ENCODE measurements at regions not wholly inside any gene's neighbourhood (a gene's known extent, or its start where the extent isn't known, plus 50 kb on each side); places are given as distances from the start of the nearest gene placed in this dataset.

GRCh38 chr3:181808053-181808452 is 96.3 kb downstream of the SOX2 start:
- H3K79me2 ChIP-seq (ENCODE audit: insufficient read depth) = no peaks in the 10 kb centered on the region
- H3K9ac ChIP-seq = no peak overlapping the region
- no peaks in the 10 kb centered on the region for H3K36me3 ChIP-seq (replicated peaks in 1 of 2; ENCODE audit: control insufficient read depth in 1 of 2, insufficient read depth in 2 of 2, low read length in 1 of 2)
- no peaks in the 10 kb centered on the region for H3K9me3 ChIP-seq
- no peak overlapping the region for H3K4me2 ChIP-seq
- H3K9me2 ChIP-seq = no peaks in the 10 kb centered on the region
- no peak overlapping the region for H3K4me3 ChIP-seq (ENCODE audit: low read depth in 2 of 2, low read length in 1 of 2)
- no peak for DNase-seq
- CTCF ChIA-PET = no interaction called here
- no peaks in the 10 kb centered on the region for H3F3A ChIP-seq (replicated peaks; ENCODE audit: insufficient read depth)
- POLR2A ChIA-PET = no interaction called here
- H3K27ac ChIP-seq (ENCODE audit: low read depth in 2 of 2, low read length in 1 of 2) = no peak overlapping the region
- H2AFZ ChIP-seq (ENCODE audit: low read depth) = no peak overlapping the region
- no peaks in the 10 kb centered on the region for H4K20me1 ChIP-seq (ENCODE audit: insufficient read depth)
- TF ChIP-seq CTCF (IDR thresholded peaks at IDR 0.05) = no peak
- TF ChIP-seq NRF1 (IDR thresholded peaks at IDR 0.05; ENCODE audit: low read depth, low read length) = no peak
- TF ChIP-seq POLR2AphosphoS5 (IDR thresholded peaks at IDR 0.05; ENCODE audit: low read depth, low read length) = no peak
- no peak for TF ChIP-seq ZBTB33 (IDR thresholded peaks at IDR 0.05; ENCODE audit: borderline replicate concordance, low read depth)
- no peak for TF ChIP-seq TAF1 (IDR thresholded peaks at IDR 0.05; ENCODE audit: borderline replicate concordance, low read depth, low read length)
- TF ChIP-seq PBX3 (IDR thresholded peaks at IDR 0.05) = no peak
- TF ChIP-seq SMC3 (IDR thresholded peaks at IDR 0.05; ENCODE audit: low read depth, low read length) = no peak
- no peak for TF ChIP-seq SIN3A (IDR thresholded peaks at IDR 0.05; ENCODE audit: borderline replicate concordance, low read depth, low read length)
- TF ChIP-seq GABPA (IDR thresholded peaks at IDR 0.05; ENCODE audit: low read depth) = no peak
- no peak for TF ChIP-seq RFX5 (IDR thresholded peaks at IDR 0.05; ENCODE audit: low read length)
- no peak for TF ChIP-seq GATA2 (CRISPR knock-in tag; IDR thresholded peaks at IDR 0.05)
- TF ChIP-seq JUND (IDR thresholded peaks at IDR 0.05) = no peak
- no peak for TF ChIP-seq ELF1 (IDR thresholded peaks at IDR 0.05)
- 72% methylated on average over 5 of the region's 5 CpGs for WGBS (ENCODE audit: low lambda C conversion rate)
- H3K4me1 ChIP-seq (ENCODE audit: control insufficient read depth in 1 of 2, insufficient read depth in 2 of 2, low read depth in 1 of 2, low read length in 1 of 2) = no peaks in the 10 kb centered on the region
- H3K27me3 ChIP-seq (ENCODE audit: insufficient read depth) = no peaks in the 10 kb centered on the region

- DNase-seq = no peak
- POLR2A ChIA-PET = no interaction called here
- CTCF ChIA-PET = interaction anchor here (0.6 kb wide), 1 partner anchor 259 kb away, joined by 3 read pairs; no protein-coding TSS in a partner anchor
- no peak overlapping the region for H2AFZ ChIP-seq (ENCODE audit: low read depth)
- no peaks in the 10 kb centered on the region for H3K9me3 ChIP-seq
- no peaks in the 10 kb centered on the region for H3K9me2 ChIP-seq
- H3K9ac ChIP-seq = no peak overlapping the region
- H3K4me3 ChIP-seq (ENCODE audit: low read depth in 2 of 2, low read length in 1 of 2) = no peak overlapping the region
- no peaks in the 10 kb centered on the region for H3K36me3 ChIP-seq (replicated peaks in 1 of 2; ENCODE audit: control insufficient read depth in 1 of 2, insufficient read depth in 2 of 2, low read length in 1 of 2)
- H3K4me1 ChIP-seq (ENCODE audit: control insufficient read depth in 1 of 2, insufficient read depth in 2 of 2, low read depth in 1 of 2, low read length in 1 of 2) = no peaks in the 10 kb centered on the region
- H4K20me1 ChIP-seq (ENCODE audit: insufficient read depth) = no peaks in the 10 kb centered on the region
- H3K4me2 ChIP-seq = no peak overlapping the region
- H3K27me3 ChIP-seq (ENCODE audit: insufficient read depth) = no peaks in the 10 kb centered on the region
- H3K79me2 ChIP-seq (ENCODE audit: insufficient read depth) = no peaks in the 10 kb centered on the region
- no peak overlapping the region for H3K27ac ChIP-seq (ENCODE audit: low read depth in 2 of 2, low read length in 1 of 2)
- no peaks in the 10 kb centered on the region for H3F3A ChIP-seq (replicated peaks; ENCODE audit: insufficient read depth)
- 57% methylated on average over 4 of the region's 4 CpGs for WGBS (ENCODE audit: low lambda C conversion rate)
- TF ChIP-seq USF2 (IDR thresholded peaks at IDR 0.05; ENCODE audit: borderline replicate concordance, low read depth, low read length) (no peak), REST (IDR thresholded peaks at IDR 0.05; ENCODE audit: low read depth, low read length) (no peak), MAX (IDR thresholded peaks at IDR 0.05; ENCODE audit: low read depth) (no peak), MEF2A (IDR thresholded peaks at IDR 0.05; ENCODE audit: borderline replicate concordance, low read depth) (no peak), NFIC (IDR thresholded peaks at IDR 0.05; ENCODE audit: borderline replicate concordance) (no peak), EZH2phosphoT487 (IDR thresholded peaks at IDR 0.05; ENCODE audit: borderline replicate concordance, low read depth) (no peak)
These were observed 112.0 kb downstream of the SOX2 start for GRCh38 chr3:181823716-181824115.

Data from SK-N-SH (cell line).